Endothelial cell (in vitro differentiated cells): ENCODE measurements at regions not wholly inside any gene's neighbourhood (a gene's known extent, or its start where the extent isn't known, plus 50 kb on each side); places are given as distances from the start of the nearest gene placed in this dataset.

Source experiments
- DNase-seq: peaks from one replicate; pipeline ENCODE4 v3.0.0; 2021; ENCODE audit warnings: low spot score
- H3K27ac Mint-ChIP-seq: one replicate; pipeline ENCODE4 v1.8.0; 2021; ENCODE audit warnings: mixed read lengths, inconsistent platforms; ENCODE audit not compliant: unreplicated experiment
- H3K27me3 Mint-ChIP-seq: one replicate; pipeline ENCODE4 v1.8.0; 2021; ENCODE audit warnings: mild to moderate bottlenecking, moderate library complexity, mixed read lengths, inconsistent platforms; ENCODE audit not compliant: unreplicated experiment
- H3K36me3 Mint-ChIP-seq: one replicate; pipeline ENCODE4 v1.8.0; 2021; ENCODE audit warnings: mild to moderate bottlenecking, low read depth, mixed read lengths, inconsistent platforms; ENCODE audit not compliant: unreplicated experiment
- H3K4me1 Mint-ChIP-seq: one replicate; pipeline ENCODE4 v1.8.0; 2021; ENCODE audit warnings: mild to moderate bottlenecking, mixed read lengths, inconsistent platforms; ENCODE audit not compliant: unreplicated experiment
- H3K4me3 Mint-ChIP-seq: one replicate; pipeline ENCODE4 v1.8.0; 2021; ENCODE audit warnings: mild to moderate bottlenecking, mixed read lengths, inconsistent platforms; ENCODE audit not compliant: unreplicated experiment
- H3K9me3 Mint-ChIP-seq: one replicate; pipeline ENCODE4 v1.8.0; 2021; ENCODE audit warnings: mixed read lengths, inconsistent platforms; ENCODE audit not compliant: unreplicated experiment
- TF ChIP-seq, protein P1 (sequence below): fragments of 200-600 bp; sonication (generic); IDR thresholded peaks from one replicate; pipeline ENCODE4 v1.5.0; 2021; ENCODE audit warnings: antibody characterized with exemption; ENCODE audit not compliant: unreplicated experiment

DNA sequence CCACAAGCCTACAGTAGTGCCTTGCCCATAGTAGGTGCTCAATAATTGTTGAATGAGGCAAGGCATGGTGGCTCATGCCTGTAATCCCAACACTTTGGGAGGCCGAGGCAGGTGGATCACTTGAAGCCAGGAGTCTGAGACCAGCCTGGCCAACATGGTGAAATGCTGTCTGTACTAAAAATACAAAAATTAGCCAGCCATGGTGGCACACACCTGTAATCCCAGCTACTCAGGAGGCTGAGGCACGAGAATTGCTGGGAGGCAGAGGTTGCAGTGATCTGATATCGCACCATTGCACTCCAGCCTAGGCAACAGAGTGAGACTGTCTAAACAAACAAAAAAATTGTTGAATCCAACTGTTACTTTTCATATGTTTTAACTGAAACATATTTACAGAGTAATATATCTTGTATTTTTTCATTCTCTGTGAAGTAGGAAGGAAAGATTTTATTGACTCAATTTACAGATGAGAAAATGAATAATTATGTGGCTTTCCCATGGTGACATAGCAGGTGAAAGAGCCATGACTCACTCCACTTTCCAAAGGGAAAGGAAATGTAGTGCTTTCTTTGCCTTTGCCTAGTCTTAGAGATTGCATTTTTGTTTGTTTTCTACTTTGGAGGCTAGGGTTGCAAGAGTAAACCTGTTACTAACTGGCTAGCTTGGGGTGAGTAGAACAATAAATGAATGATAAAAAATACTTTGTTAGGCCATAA lies 95.4 kb upstream of the SLC38A4 start:
- no peaks in the 10 kb centered on the region for H3K4me1 Mint-ChIP-seq
- no peaks in the 10 kb centered on the region for H3K9me3 Mint-ChIP-seq
- peaks cover 2% of the 10 kb centered on the region for H3K27me3 Mint-ChIP-seq
- no peak overlapping the region for H3K27ac Mint-ChIP-seq
- H3K4me3 Mint-ChIP-seq = no peak overlapping the region
- no peaks in the 10 kb centered on the region for H3K36me3 Mint-ChIP-seq
- TF ChIP-seq, protein P1, sequence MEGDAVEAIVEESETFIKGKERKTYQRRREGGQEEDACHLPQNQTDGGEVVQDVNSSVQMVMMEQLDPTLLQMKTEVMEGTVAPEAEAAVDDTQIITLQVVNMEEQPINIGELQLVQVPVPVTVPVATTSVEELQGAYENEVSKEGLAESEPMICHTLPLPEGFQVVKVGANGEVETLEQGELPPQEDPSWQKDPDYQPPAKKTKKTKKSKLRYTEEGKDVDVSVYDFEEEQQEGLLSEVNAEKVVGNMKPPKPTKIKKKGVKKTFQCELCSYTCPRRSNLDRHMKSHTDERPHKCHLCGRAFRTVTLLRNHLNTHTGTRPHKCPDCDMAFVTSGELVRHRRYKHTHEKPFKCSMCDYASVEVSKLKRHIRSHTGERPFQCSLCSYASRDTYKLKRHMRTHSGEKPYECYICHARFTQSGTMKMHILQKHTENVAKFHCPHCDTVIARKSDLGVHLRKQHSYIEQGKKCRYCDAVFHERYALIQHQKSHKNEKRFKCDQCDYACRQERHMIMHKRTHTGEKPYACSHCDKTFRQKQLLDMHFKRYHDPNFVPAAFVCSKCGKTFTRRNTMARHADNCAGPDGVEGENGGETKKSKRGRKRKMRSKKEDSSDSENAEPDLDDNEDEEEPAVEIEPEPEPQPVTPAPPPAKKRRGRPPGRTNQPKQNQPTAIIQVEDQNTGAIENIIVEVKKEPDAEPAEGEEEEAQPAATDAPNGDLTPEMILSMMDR = no peak
- no peak for DNase-seq

DNA sequence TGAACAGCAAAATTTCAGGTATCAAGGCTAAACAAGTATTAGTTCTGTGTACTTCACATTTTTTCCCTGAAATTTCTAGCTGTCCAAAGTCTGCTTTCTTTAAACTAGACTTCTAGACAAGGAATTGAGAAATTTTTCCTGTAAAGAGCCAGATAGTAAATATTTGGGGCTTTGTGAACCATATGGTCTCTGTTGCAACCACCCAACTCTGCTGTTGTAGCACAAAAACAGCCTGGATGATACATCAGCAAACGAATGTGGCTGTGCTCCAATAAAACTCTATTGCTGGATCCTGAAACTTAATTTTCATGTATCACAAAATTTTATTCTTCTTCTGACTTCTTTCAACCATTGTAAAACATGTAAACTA lies 96.0 kb upstream of the SLC38A4 start:
- Mint-ChIP-seq H3K4me1 (no peaks in the 10 kb centered on the region), H3K36me3 (no peaks in the 10 kb centered on the region), H3K4me3 (no peak overlapping the region), H3K27ac (no peak overlapping the region), H3K9me3 (no peaks in the 10 kb centered on the region), H3K27me3 (no peaks in the 10 kb centered on the region)
- no peak for DNase-seq
- TF ChIP-seq, protein P1 = no peak

DNA sequence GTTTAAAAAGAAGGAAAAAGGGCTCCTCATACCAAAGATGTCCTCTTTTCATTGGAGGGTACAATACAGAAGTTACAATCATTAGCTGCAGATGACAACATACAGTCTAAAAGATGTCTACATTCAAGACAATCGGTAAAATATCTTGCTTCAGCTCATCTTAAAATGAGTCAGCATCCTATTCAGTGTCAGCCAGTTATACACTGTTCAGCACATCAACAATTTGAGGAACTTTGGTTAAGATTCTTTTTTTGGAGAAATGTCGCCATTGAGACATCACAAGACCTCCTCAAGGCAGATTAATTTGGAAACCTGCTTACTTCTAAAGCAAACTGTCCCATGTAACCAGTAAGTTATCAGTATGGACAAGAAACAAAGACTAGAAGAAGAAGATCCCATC lies 100.7 kb upstream of the SLC38A4 start:
- no peak for DNase-seq

GRCh38 chr12:46930101-46930500 lies 104.3 kb upstream of the SLC38A4 start:
- Mint-ChIP-seq H3K4me3 (no peak overlapping the region), H3K4me1 (no peaks in the 10 kb centered on the region)
- TF ChIP-seq, protein P1 = no peak

More for the DNA sequence above, 100.7 kb upstream of the SLC38A4 start:
- H3K4me3 Mint-ChIP-seq = no peak overlapping the region
- no peaks in the 10 kb centered on the region for H3K9me3 Mint-ChIP-seq
- TF ChIP-seq, protein P1 = no peak
- no peaks in the 10 kb centered on the region for H3K4me1 Mint-ChIP-seq
- H3K36me3 Mint-ChIP-seq = no peaks in the 10 kb centered on the region
- H3K27ac Mint-ChIP-seq = no peak overlapping the region
- H3K27me3 Mint-ChIP-seq = no peaks in the 10 kb centered on the region

DNA sequence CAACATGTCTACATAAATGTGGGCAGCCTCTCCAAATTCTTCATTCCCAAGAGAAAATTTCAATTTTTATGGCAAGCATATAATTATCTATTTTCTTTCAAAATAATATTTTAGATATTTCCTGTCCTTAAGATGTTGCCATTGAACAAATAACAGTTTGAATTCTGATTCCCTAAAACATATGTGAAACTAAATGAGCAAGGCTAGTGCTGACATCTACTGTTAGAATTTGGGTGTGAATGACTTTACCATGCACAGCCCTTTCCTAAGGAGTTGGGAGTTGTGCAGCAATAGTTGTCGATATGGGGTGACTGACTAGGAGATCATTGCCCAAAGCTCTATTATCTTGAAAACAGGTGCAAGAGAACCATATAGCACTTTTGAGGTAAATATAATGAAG lies 108.2 kb upstream of the SLC38A4 start:
- Mint-ChIP-seq H3K4me3 (no peak overlapping the region), H3K27ac (no peak overlapping the region), H3K36me3 (no peaks in the 10 kb centered on the region), H3K27me3 (no peaks in the 10 kb centered on the region), H3K4me1 (no peaks in the 10 kb centered on the region), H3K9me3 (no peaks in the 10 kb centered on the region)
- peak; percentile 8 for DNase-seq
- TF ChIP-seq, protein P1 = no peak

More at GRCh38 chr12:46930101-46930500, 104.3 kb upstream of the SLC38A4 start:
- no peak for DNase-seq
- Mint-ChIP-seq H3K36me3 (no peaks in the 10 kb centered on the region), H3K27me3 (no peaks in the 10 kb centered on the region), H3K9me3 (no peaks in the 10 kb centered on the region), H3K27ac (no peak overlapping the region)
